Muscle layer of duodenum (tissue), 2 donors: ENCODE measurements at regions not wholly inside any gene's neighbourhood (a gene's known extent, or its start where the extent isn't known, plus 50 kb on each side); places are given as distances from the start of the nearest gene placed in this dataset.
"Not testable (repeated sequence)": the region's sequence is repeated elsewhere in the genome, so short reads cannot be mapped to it uniquely, and the experiment has no call there.

Experiments
- H3K27ac ChIP-seq: one replicate; pipeline ENCODE4 v1.7.0; 2013; ENCODE audit warnings: mild to moderate bottlenecking, low read length
- H3K27me3 ChIP-seq: one replicate; pipeline ENCODE4 v1.7.0; 2013; ENCODE audit warnings: low read depth, mild to moderate bottlenecking, control low read depth, low read length
- H3K36me3 ChIP-seq, 2 donors: one replicate each; pipeline ENCODE4 v1.7.0; 2013; ENCODE audit warnings: low read length in 2 of 2, control low read depth in 1 of 2, mild to moderate bottlenecking in 1 of 2; ENCODE audit not compliant: insufficient read depth in 2 of 2, control insufficient read depth in 1 of 2
- H3K4me1 ChIP-seq, 2 donors: one replicate each; pipeline ENCODE4 v1.7.0; 2013; ENCODE audit warnings: low read length in 2 of 2, mild to moderate bottlenecking in 2 of 2, control low read depth in 1 of 2, moderate library complexity in 1 of 2; ENCODE audit not compliant: insufficient read depth in 2 of 2, control insufficient read depth in 1 of 2
- H3K4me3 ChIP-seq, 2 donors: one replicate each; pipeline ENCODE4 v1.7.0; 2013; ENCODE audit warnings: low read length in 2 of 2, low read depth in 1 of 2, mild to moderate bottlenecking in 1 of 2
- H3K9me3 ChIP-seq, 2 donors: one replicate each; pipeline ENCODE4 v1.7.0; 2013; ENCODE audit warnings: low read length in 2 of 2, control low read depth in 1 of 2, mild to moderate bottlenecking in 1 of 2; ENCODE audit not compliant: control insufficient read depth in 1 of 2
- donor health status: healthy.

- no peak overlapping the region for H3K27ac ChIP-seq
- H3K36me3 ChIP-seq = no peaks in the 10 kb centered on the region
- H3K4me1 ChIP-seq = no peaks in the 10 kb centered on the region
- no peaks in the 10 kb centered on the region for H3K9me3 ChIP-seq
- H3K27me3 ChIP-seq = no peaks in the 10 kb centered on the region
- no peak overlapping the region for H3K4me3 ChIP-seq
Measured at GRCh38 chr9:82757924-82758323, 305.0 kb downstream of the RASEF start.

GRCh38 chr9:82761027-82761426 is 301.9 kb downstream of the RASEF start:
- Histone ChIP-seq H3K36me3 (no peaks in the 10 kb centered on the region), H3K9me3 (no peaks in the 10 kb centered on the region), H3K4me3 (no peak overlapping the region), H3K27me3 (no peaks in the 10 kb centered on the region), H3K27ac (no peak overlapping the region), H3K4me1 (no peaks in the 10 kb centered on the region)

GRCh38 chr9:82761956-82762355 is 301.0 kb downstream of the RASEF start:
- Histone ChIP-seq H3K27ac (no peak overlapping the region), H3K27me3 (no peaks in the 10 kb centered on the region), H3K9me3 (no peaks in the 10 kb centered on the region)

GRCh38 chr9:82763656-82764055 is 299.3 kb downstream of the RASEF start:
- H3K27ac ChIP-seq = no peak overlapping the region
- H3K9me3 ChIP-seq = no peaks in the 10 kb centered on the region
- no peaks in the 10 kb centered on the region for H3K27me3 ChIP-seq
- H3K4me3 ChIP-seq = no peak overlapping the region
- H3K4me1 ChIP-seq = no peaks in the 10 kb centered on the region
- H3K36me3 ChIP-seq = no peaks in the 10 kb centered on the region

More at GRCh38 chr9:82761956-82762355, 301.0 kb downstream of the RASEF start:
- Histone ChIP-seq H3K4me3 (no peak overlapping the region), H3K4me1 (no peaks in the 10 kb centered on the region), H3K36me3 (no peaks in the 10 kb centered on the region)

GRCh38 chr9:82764061-82764668 is 298.8 kb downstream of the RASEF start:
- no peak overlapping the region for H3K4me3 ChIP-seq
- no peaks in the 10 kb centered on the region for H3K4me1 ChIP-seq
- H3K27me3 ChIP-seq = no peaks in the 10 kb centered on the region
- no peaks in the 10 kb centered on the region for H3K9me3 ChIP-seq
- H3K36me3 ChIP-seq = no peaks in the 10 kb centered on the region
- no peak overlapping the region for H3K27ac ChIP-seq

- H3K4me3 ChIP-seq = not testable (repeated sequence)
Measured at GRCh38 chr9:82774707-82775231, 288.2 kb downstream of the RASEF start.

GRCh38 chr9:82776508-82776907 is 286.4 kb downstream of the RASEF start:
- H3K4me1 ChIP-seq = no peaks in the 10 kb centered on the region
- no peak overlapping the region for H3K27ac ChIP-seq
- no peaks in the 10 kb centered on the region for H3K36me3 ChIP-seq
- no peaks in the 10 kb centered on the region for H3K9me3 ChIP-seq
- H3K4me3 ChIP-seq = no peak overlapping the region
- H3K27me3 ChIP-seq = no peaks in the 10 kb centered on the region

More at GRCh38 chr9:82774707-82775231, 288.2 kb downstream of the RASEF start:
- H3K9me3 ChIP-seq, H3K27me3 ChIP-seq, H3K27ac ChIP-seq, H3K36me3 ChIP-seq, H3K4me1 ChIP-seq: not testable (repeated sequence)

- Histone ChIP-seq H3K4me1 (no peaks in the 10 kb centered on the region), H3K9me3 (no peaks in the 10 kb centered on the region), H3K4me3 (no peak overlapping the region), H3K27me3 (no peaks in the 10 kb centered on the region), H3K36me3 (no peaks in the 10 kb centered on the region), H3K27ac (no peak overlapping the region)
Measured at GRCh38 chr9:82777366-82777765, 285.6 kb downstream of the RASEF start.

GRCh38 chr9:82778923-82779322 is 284.0 kb downstream of the RASEF start:
- H3K27me3 ChIP-seq, H3K9me3 ChIP-seq, H3K4me1 ChIP-seq, H3K36me3 ChIP-seq, H3K4me3 ChIP-seq, H3K27ac ChIP-seq: not testable (repeated sequence)

- H3K27ac ChIP-seq = no peak overlapping the region
- no peaks in the 10 kb centered on the region for H3K27me3 ChIP-seq
- no peaks in the 10 kb centered on the region for H3K4me1 ChIP-seq
- no peaks in the 10 kb centered on the region for H3K36me3 ChIP-seq
- no peak overlapping the region for H3K4me3 ChIP-seq
- no peaks in the 10 kb centered on the region for H3K9me3 ChIP-seq
Measured at GRCh38 chr9:82780017-82780416, 282.9 kb downstream of the RASEF start.

GRCh38 chr9:82781921-82782392 is 281.0 kb downstream of the RASEF start:
- H3K27ac ChIP-seq = no peak overlapping the region
- no peaks in the 10 kb centered on the region for H3K36me3 ChIP-seq
- no peaks in the 10 kb centered on the region for H3K27me3 ChIP-seq
- no peaks in the 10 kb centered on the region for H3K9me3 ChIP-seq
- H3K4me3 ChIP-seq = no peak overlapping the region
- H3K4me1 ChIP-seq = no peaks in the 10 kb centered on the region

- Histone ChIP-seq H3K27ac (no peak overlapping the region), H3K4me3 (no peak overlapping the region), H3K36me3 (no peaks in the 10 kb centered on the region), H3K27me3 (no peaks in the 10 kb centered on the region), H3K9me3 (no peaks in the 10 kb centered on the region), H3K4me1 (no peaks in the 10 kb centered on the region)
Measured at GRCh38 chr9:82783045-82783444, 279.9 kb downstream of the RASEF start.
